DND-41 (cell line): ENCODE measurements at regions not wholly inside any gene's neighbourhood (a gene's known extent, or its start where the extent isn't known, plus 50 kb on each side); places are given as distances from the start of the nearest gene placed in this dataset.

Experiments
- ATAC-seq: fragments of 200-7000 bp; cut with Tn5 transposase; 3 replicates; pipeline ENCODE4 v1.9.1; 2021; ENCODE audit warnings: low read depth; ENCODE audit not compliant: insufficient read depth
- DNase-seq: peaks from one replicate; pipeline ENCODE4 v3.0.0-alpha.2; 2020
- H2AFZ ChIP-seq: 2 replicates; pipeline ENCODE4 v1.6.0; 2012; ENCODE audit warnings: low read depth, low read length
- H3K27ac ChIP-seq: 2 replicates; pipeline ENCODE4 v1.5.1; 2012; ENCODE audit warnings: low read length, inconsistent platforms
- H3K27me3 ChIP-seq: fragments of 200-600 bp; sonication (generic); 2 replicates; pipeline ENCODE4 v1.6.0; 2012; ENCODE audit warnings: low read length, mild to moderate bottlenecking, inconsistent platforms; ENCODE audit not compliant: insufficient read depth, poor library complexity
- H3K36me3 ChIP-seq: 2 replicates; pipeline ENCODE4 v1.5.1; 2012; ENCODE audit warnings: low read length, inconsistent platforms; ENCODE audit not compliant: insufficient read depth
- H3K4me1 ChIP-seq: 2 replicates; pipeline ENCODE4 v1.5.1; 2012; ENCODE audit warnings: mild to moderate bottlenecking, low read length; ENCODE audit not compliant: insufficient read depth
- H3K4me2 ChIP-seq: 2 replicates; pipeline ENCODE4 v1.6.0; 2012; ENCODE audit warnings: mild to moderate bottlenecking, moderate library complexity, low read length, inconsistent platforms; ENCODE audit not compliant: insufficient read depth
- H3K4me3 ChIP-seq, 2 experiments: fragments of 200-600 bp in 1 of 2; shearing (Covaris generic) in 1 of 2; 2 replicates each; pipeline ENCODE4 v1.5.1; 2012 to 2016; ENCODE audit warnings: inconsistent platforms in 2 of 2, low read length in 2 of 2, mild to moderate bottlenecking in 2 of 2, low read depth in 1 of 2, moderate library complexity in 1 of 2
- H3K79me2 ChIP-seq: 2 replicates; pipeline ENCODE4 v1.6.0; 2012; ENCODE audit warnings: low read length, inconsistent platforms; ENCODE audit not compliant: insufficient read depth
- H3K9ac ChIP-seq: 2 replicates; pipeline ENCODE4 v1.6.0; 2012; ENCODE audit warnings: low read depth, mild to moderate bottlenecking, inconsistent platforms, low read length, moderate library complexity
- H3K9me3 ChIP-seq: 2 replicates; pipeline ENCODE4 v1.5.1; 2012; ENCODE audit warnings: low read length, moderate library complexity, mild to moderate bottlenecking, inconsistent platforms; ENCODE audit not compliant: insufficient read depth, severe bottlenecking
- H4K20me1 ChIP-seq: 2 replicates; pipeline ENCODE4 v1.6.0; 2012; ENCODE audit warnings: low read length; ENCODE audit not compliant: insufficient read depth
- CTCF ChIP-seq: IDR thresholded peaks from 2 replicates; pipeline ENCODE4 v1.5.1; 2012; ENCODE audit warnings: borderline replicate concordance, low read length, moderate library complexity, mild to moderate bottlenecking; ENCODE audit not compliant: poor library complexity, severe bottlenecking; ENCODE audit errors: extremely low read depth
- EZH2 ChIP-seq: IDR thresholded peaks from 3 replicates; pipeline ENCODE4 v1.6.1; 2012; ENCODE audit warnings: borderline replicate concordance, low read depth, mild to moderate bottlenecking, moderate library complexity, low read length, inconsistent platforms; ENCODE audit not compliant: severe bottlenecking

GRCh38 chr1:239483391-239483790, 97.0 kb downstream of the CHRM3 start:
- H3K4me2 ChIP-seq = no peak overlapping the region
- no peaks in the 10 kb centered on the region for H3K36me3 ChIP-seq
- no peak overlapping the region for H3K9ac ChIP-seq
- H3K27ac ChIP-seq = no peak overlapping the region
- peaks cover 11% of the 10 kb centered on the region for H3K9me3 ChIP-seq
- ATAC-seq (no peak), DNase-seq (no peak)
- TF ChIP-seq CTCF (no peak), EZH2 (no peak)
- no peak overlapping the region for H2AFZ ChIP-seq
- no peaks in the 10 kb centered on the region for H4K20me1 ChIP-seq
- H3K4me3 ChIP-seq = no peak overlapping the region
- H3K79me2 ChIP-seq = no peaks in the 10 kb centered on the region
- H3K4me1 ChIP-seq = no peaks in the 10 kb centered on the region
- no peaks in the 10 kb centered on the region for H3K27me3 ChIP-seq

- no peak overlapping the region for H3K27ac ChIP-seq
- no peak overlapping the region for H2AFZ ChIP-seq
- DNase-seq = no peak
- no peak overlapping the region for H3K4me2 ChIP-seq
- H3K9ac ChIP-seq = no peak overlapping the region
- no peak for ATAC-seq
- no peak overlapping the region for H3K4me3 ChIP-seq
- H3K27me3 ChIP-seq = no peaks in the 10 kb centered on the region
- H4K20me1 ChIP-seq = no peaks in the 10 kb centered on the region
- H3K36me3 ChIP-seq = no peaks in the 10 kb centered on the region
- H3K9me3 ChIP-seq = no peaks in the 10 kb centered on the region
- H3K79me2 ChIP-seq = no peaks in the 10 kb centered on the region
- H3K4me1 ChIP-seq = no peaks in the 10 kb centered on the region
- TF ChIP-seq EZH2 = no peak
These were observed 107.5 kb downstream of the CHRM3 start for GRCh38 chr1:239493811-239494414.

- no peak for TF ChIP-seq CTCF
- ATAC-seq = no peak
- H3K79me2 ChIP-seq = no peaks in the 10 kb centered on the region
- H3K9me3 ChIP-seq = no peaks in the 10 kb centered on the region
- H3K27me3 ChIP-seq = no peaks in the 10 kb centered on the region
- H4K20me1 ChIP-seq = no peaks in the 10 kb centered on the region
- no peak for DNase-seq
- H3K27ac ChIP-seq = no peak overlapping the region
- H3K9ac ChIP-seq = no peak overlapping the region
- no peak overlapping the region for H3K4me3 ChIP-seq
- no peaks in the 10 kb centered on the region for H3K36me3 ChIP-seq
- no peak overlapping the region for H2AFZ ChIP-seq
- no peak overlapping the region for H3K4me2 ChIP-seq
- no peaks in the 10 kb centered on the region for H3K4me1 ChIP-seq
These were observed 118.7 kb downstream of the CHRM3 start for GRCh38 chr1:239505094-239505493.

GRCh38 chr1:239507826-239508225, 121.5 kb downstream of the CHRM3 start:
- no peaks in the 10 kb centered on the region for H3K36me3 ChIP-seq
- H3K27ac ChIP-seq = no peak overlapping the region
- no peak overlapping the region for H3K9ac ChIP-seq
- H3K27me3 ChIP-seq = no peaks in the 10 kb centered on the region
- no peaks in the 10 kb centered on the region for H4K20me1 ChIP-seq
- H3K79me2 ChIP-seq = no peaks in the 10 kb centered on the region
- no peaks in the 10 kb centered on the region for H3K9me3 ChIP-seq
- ATAC-seq = no peak
- no peak for DNase-seq
- no peaks in the 10 kb centered on the region for H3K4me1 ChIP-seq
- no peak overlapping the region for H3K4me2 ChIP-seq
- TF ChIP-seq CTCF (no peak), EZH2 (no peak)
- no peak overlapping the region for H2AFZ ChIP-seq
- no peak overlapping the region for H3K4me3 ChIP-seq
